KMS-11 (cell line): ENCODE measurements at regions not wholly inside any gene's neighbourhood (a gene's known extent, or its start where the extent isn't known, plus 50 kb on each side); places are given as distances from the start of the nearest gene placed in this dataset.

Source experiments
- H2AFZ ChIP-seq: fragments of 200-600 bp; sonication (generic); 2 replicates; pipeline ENCODE4 v1.6.1; 2016; ENCODE audit warnings: antibody characterized with exemption, mixed run types, low read depth
- H3K27ac ChIP-seq: fragments of 200-600 bp; sonication (generic); 2 replicates; pipeline ENCODE4 v1.6.1; 2016; ENCODE audit warnings: mild to moderate bottlenecking, mixed run types
- H3K27me3 ChIP-seq: fragments of 200-600 bp; sonication (generic); 2 replicates; pipeline ENCODE4 v1.6.1; 2017; ENCODE audit warnings: mild to moderate bottlenecking, low read depth, mixed run types, moderate library complexity; ENCODE audit not compliant: insufficient read depth
- H3K36me3 ChIP-seq: fragments of 200-600 bp; sonication (generic); 2 replicates; pipeline ENCODE4 v1.6.1; 2017; ENCODE audit warnings: mild to moderate bottlenecking, mixed run types; ENCODE audit not compliant: insufficient read depth
- H3K4me1 ChIP-seq: fragments of 200-600 bp; sonication (generic); 2 replicates; pipeline ENCODE4 v1.6.1; 2016; ENCODE audit warnings: mild to moderate bottlenecking, low read depth, mixed run types; ENCODE audit not compliant: poor library complexity, severe bottlenecking
- H3K4me2 ChIP-seq: fragments of 200-600 bp; sonication (generic); 2 replicates; pipeline ENCODE4 v1.7.0; 2016; ENCODE audit warnings: mild to moderate bottlenecking, mixed run types
- H3K4me3 ChIP-seq: fragments of 200-600 bp; sonication (generic); IDR thresholded peaks from 2 replicates; pipeline ENCODE4 v1.6.1; 2017; ENCODE audit warnings: low read depth, low read length, mixed read lengths; ENCODE audit not compliant: insufficient read depth
- H3K79me2 ChIP-seq: fragments of 200-600 bp; sonication (generic); 2 replicates; pipeline ENCODE4 v1.6.1; 2016; ENCODE audit warnings: low read depth, mixed run types; ENCODE audit not compliant: insufficient read depth
- H3K9ac ChIP-seq: fragments of 200-600 bp; sonication (generic); 2 replicates; pipeline ENCODE4 v1.6.1; 2016; ENCODE audit warnings: mild to moderate bottlenecking, mixed run types
- H4K20me1 ChIP-seq: fragments of 200-600 bp; sonication (generic); 2 replicates; pipeline ENCODE4 v1.6.1; 2016; ENCODE audit warnings: mild to moderate bottlenecking, mixed run types; ENCODE audit not compliant: insufficient read depth
- TF ChIP-seq, protein P1 (sequence below): fragments of 200-600 bp; sonication (generic); conservative IDR thresholded peaks from 2 replicates; pipeline ENCODE4 v1.6.1; 2017; ENCODE audit warnings: low read depth, mild to moderate bottlenecking, antibody characterized with exemption, low read length, moderate library complexity, mixed read lengths

DNA sequence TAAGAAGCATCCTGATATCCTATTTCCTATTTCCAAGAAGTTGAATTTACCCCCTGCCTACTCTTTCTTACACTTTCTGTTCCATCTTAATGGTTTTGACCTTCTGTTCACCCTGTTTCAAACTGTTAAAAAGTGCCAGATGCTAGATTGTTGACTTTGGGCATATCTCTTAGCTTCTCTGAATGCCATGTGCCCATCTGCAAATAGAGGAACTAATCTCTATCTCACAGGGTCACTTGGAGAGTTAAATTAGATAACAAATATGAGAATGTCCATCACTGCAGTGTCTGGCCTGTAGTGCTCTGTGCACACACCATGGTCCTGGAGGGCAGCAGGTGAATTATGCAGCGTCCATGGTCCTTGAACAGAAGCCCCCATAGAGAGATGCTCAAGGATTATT lies 83.8 kb downstream of the LRATD1 start:
- H3K4me2 ChIP-seq, result no peak overlapping the region
- H3K9ac ChIP-seq, result no peak overlapping the region
- TF ChIP-seq, protein P1, sequence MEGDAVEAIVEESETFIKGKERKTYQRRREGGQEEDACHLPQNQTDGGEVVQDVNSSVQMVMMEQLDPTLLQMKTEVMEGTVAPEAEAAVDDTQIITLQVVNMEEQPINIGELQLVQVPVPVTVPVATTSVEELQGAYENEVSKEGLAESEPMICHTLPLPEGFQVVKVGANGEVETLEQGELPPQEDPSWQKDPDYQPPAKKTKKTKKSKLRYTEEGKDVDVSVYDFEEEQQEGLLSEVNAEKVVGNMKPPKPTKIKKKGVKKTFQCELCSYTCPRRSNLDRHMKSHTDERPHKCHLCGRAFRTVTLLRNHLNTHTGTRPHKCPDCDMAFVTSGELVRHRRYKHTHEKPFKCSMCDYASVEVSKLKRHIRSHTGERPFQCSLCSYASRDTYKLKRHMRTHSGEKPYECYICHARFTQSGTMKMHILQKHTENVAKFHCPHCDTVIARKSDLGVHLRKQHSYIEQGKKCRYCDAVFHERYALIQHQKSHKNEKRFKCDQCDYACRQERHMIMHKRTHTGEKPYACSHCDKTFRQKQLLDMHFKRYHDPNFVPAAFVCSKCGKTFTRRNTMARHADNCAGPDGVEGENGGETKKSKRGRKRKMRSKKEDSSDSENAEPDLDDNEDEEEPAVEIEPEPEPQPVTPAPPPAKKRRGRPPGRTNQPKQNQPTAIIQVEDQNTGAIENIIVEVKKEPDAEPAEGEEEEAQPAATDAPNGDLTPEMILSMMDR, result no peak
- no peaks in the 10 kb centered on the region for H3K36me3 ChIP-seq
- H4K20me1 ChIP-seq, result no peaks in the 10 kb centered on the region
- H3K79me2 ChIP-seq, result no peaks in the 10 kb centered on the region
- no peak overlapping the region for H2AFZ ChIP-seq
- no peaks in the 10 kb centered on the region for H3K27me3 ChIP-seq
- H3K4me3 ChIP-seq, result no peak overlapping the region
- no peaks in the 10 kb centered on the region for H3K4me1 ChIP-seq
- no peak overlapping the region for H3K27ac ChIP-seq

DNA sequence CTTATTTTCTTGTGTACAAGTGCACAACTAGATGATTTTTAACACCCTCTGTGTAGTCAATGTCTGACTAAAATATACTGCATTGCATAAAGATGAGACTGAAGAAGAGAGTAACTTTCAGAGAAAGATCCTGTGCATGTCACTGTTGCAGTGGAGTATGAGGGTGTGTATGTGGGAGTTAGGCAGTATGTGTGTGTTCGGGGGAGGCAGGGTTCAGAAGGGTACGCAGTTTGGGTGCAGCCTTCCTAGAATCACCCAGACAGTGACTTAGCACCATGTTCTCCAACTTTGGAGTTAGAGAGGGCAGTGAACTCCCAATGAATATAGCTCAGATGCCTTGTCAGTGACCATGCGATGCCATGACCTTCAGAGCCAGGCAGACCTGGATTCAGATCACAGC lies 84.6 kb downstream of the LRATD1 start:
- Histone ChIP-seq H3K79me2 (no peaks in the 10 kb centered on the region), H3K9ac (no peak overlapping the region), H3K27ac (no peak overlapping the region), H2AFZ (no peak overlapping the region), H3K36me3 (no peaks in the 10 kb centered on the region), H3K27me3 (no peaks in the 10 kb centered on the region), H4K20me1 (no peaks in the 10 kb centered on the region), H3K4me3 (no peak overlapping the region), H3K4me2 (no peak overlapping the region), H3K4me1 (no peaks in the 10 kb centered on the region)
- TF ChIP-seq, protein P1, result no peak

DNA sequence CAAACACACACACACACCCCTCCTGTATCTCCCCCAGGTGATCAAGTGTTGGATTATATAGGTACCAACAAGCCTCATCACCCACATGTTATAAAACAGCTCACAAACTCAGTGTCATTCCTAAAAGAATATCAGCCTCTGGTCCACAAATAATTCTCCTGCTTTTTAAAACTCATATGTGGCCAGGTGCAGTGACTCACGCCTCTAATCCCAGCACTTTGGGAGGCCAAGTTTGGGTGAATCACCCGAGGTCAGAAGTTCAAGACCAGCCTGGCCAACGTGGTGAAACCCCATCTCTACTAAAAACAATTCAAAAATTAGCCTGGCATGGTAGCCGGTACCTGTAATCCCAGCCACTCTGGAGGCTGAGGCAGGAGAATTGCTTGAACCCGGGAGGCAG lies 87.8 kb downstream of the LRATD1 start:
- H4K20me1 ChIP-seq, result no peaks in the 10 kb centered on the region
- H3K79me2 ChIP-seq, result no peaks in the 10 kb centered on the region
- H3K9ac ChIP-seq, result no peak overlapping the region
- TF ChIP-seq, protein P1, result no peak
- no peaks in the 10 kb centered on the region for H3K36me3 ChIP-seq
- H3K4me2 ChIP-seq, result no peak overlapping the region
- no peak overlapping the region for H3K4me3 ChIP-seq
- no peaks in the 10 kb centered on the region for H3K4me1 ChIP-seq
- H3K27ac ChIP-seq, result no peak overlapping the region
- no peak overlapping the region for H2AFZ ChIP-seq
- H3K27me3 ChIP-seq, result no peaks in the 10 kb centered on the region

DNA sequence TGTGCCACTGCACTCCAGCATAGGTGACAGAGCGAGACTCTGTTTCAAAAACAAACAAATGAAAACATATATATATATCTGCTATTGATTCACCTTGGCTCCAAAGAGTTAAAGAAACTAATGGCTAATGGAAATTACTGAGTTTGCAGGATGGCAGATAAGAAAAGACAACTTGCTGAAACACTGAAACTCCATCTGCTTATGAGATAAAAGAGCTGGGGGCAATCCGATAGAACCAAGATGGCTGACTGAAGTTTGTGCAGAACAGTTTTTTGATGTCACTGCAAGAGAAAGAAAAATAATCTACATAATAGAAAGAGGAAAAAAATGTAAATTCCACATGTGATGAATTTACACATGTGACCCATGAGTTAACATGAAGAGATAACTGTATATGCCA lies 88.2 kb downstream of the LRATD1 start:
- Histone ChIP-seq H2AFZ (no peak overlapping the region), H3K79me2 (no peaks in the 10 kb centered on the region), H3K4me1 (no peaks in the 10 kb centered on the region), H4K20me1 (no peaks in the 10 kb centered on the region), H3K4me2 (no peak overlapping the region), H3K27me3 (no peaks in the 10 kb centered on the region), H3K27ac (no peak overlapping the region), H3K36me3 (no peaks in the 10 kb centered on the region), H3K4me3 (no peak overlapping the region), H3K9ac (no peak overlapping the region)
- TF ChIP-seq, protein P1, result no peak
